ENCODE measurements at regions not wholly inside any gene's neighbourhood (a gene's known extent, or its start where the extent isn't known, plus 50 kb on each side); places are given as distances from the start of the nearest gene placed in this dataset.
A peak's percentile ranks its signal among the peaks of the same experiment; 100 is the strongest.
"Not testable (repeated sequence)": the region's sequence is repeated elsewhere in the genome, so short reads cannot be mapped to it uniquely, and the experiment has no call there.

GRCh38 chr11:67806728-67807235, 132.4 kb upstream of the ALDH3B2 start:
- H3K36me3 Mint-ChIP-seq; POLR2A ChIA-PET; H3K27ac Mint-ChIP-seq; ATAC-seq (ENCODE audit: low read depth); H3K9me3 Mint-ChIP-seq; DNase-seq: not testable (repeated sequence)
- peak overlapping the region; percentile 92 for H3K4me3 Mint-ChIP-seq
- peaks cover 14% of the 10 kb centered on the region for H3K4me1 Mint-ChIP-seq
- H3K27me3 Mint-ChIP-seq: peaks cover 24% of the 10 kb centered on the region

GRCh38 chr11:67806183-67806582, 131.8 kb upstream of the ALDH3B2 start:
- POLR2A ChIA-PET: interaction anchor here (0.6 kb wide), 1 partner anchor 754 kb away, joined by 3 read pairs; no protein-coding TSS in a partner anchor
- not testable (repeated sequence) for ATAC-seq (ENCODE audit: low read depth); DNase-seq; H3K9me3 Mint-ChIP-seq; H3K36me3 Mint-ChIP-seq
- H3K27me3 Mint-ChIP-seq: peaks cover 19% of the 10 kb centered on the region
- H3K27ac Mint-ChIP-seq: peak overlapping the region; percentile 98
- peaks cover 14% of the 10 kb centered on the region for H3K4me1 Mint-ChIP-seq
- peak overlapping the region; percentile 92 for H3K4me3 Mint-ChIP-seq

- not testable (repeated sequence) for H3K36me3 Mint-ChIP-seq, H3K9me3 Mint-ChIP-seq
- ATAC-seq (ENCODE audit: low read depth) (peak; percentile 98), DNase-seq (peak; percentile 99)
- H3K27ac Mint-ChIP-seq: peak overlapping the region; percentile 98
- peaks cover 17% of the 10 kb centered on the region for H3K27me3 Mint-ChIP-seq
- peaks cover 14% of the 10 kb centered on the region for H3K4me1 Mint-ChIP-seq
- H3K4me3 Mint-ChIP-seq: peak overlapping the region; percentile 92
- POLR2A ChIA-PET: interaction anchor here (0.6 kb wide), 1 partner anchor 755 kb away, joined by 3 read pairs; no protein-coding TSS in a partner anchor
Measured at GRCh38 chr11:67805253-67806126, 131.1 kb upstream of the ALDH3B2 start.

GRCh38 chr11:67804435-67805252, 130.2 kb upstream of the ALDH3B2 start:
- H3K9me3 Mint-ChIP-seq; H3K36me3 Mint-ChIP-seq; POLR2A ChIA-PET; ATAC-seq (ENCODE audit: low read depth): not testable (repeated sequence)
- peak overlapping the region; percentile 73 for H3K27ac Mint-ChIP-seq
- H3K4me1 Mint-ChIP-seq: peaks cover 14% of the 10 kb centered on the region
- H3K4me3 Mint-ChIP-seq: peak overlapping the region; percentile 92
- DNase-seq: peak; percentile 45
- peaks cover 17% of the 10 kb centered on the region for H3K27me3 Mint-ChIP-seq

GRCh38 chr11:67803519-67803918, 129.1 kb upstream of the ALDH3B2 start:
- POLR2A ChIA-PET; H3K9me3 Mint-ChIP-seq; H3K36me3 Mint-ChIP-seq; ATAC-seq (ENCODE audit: low read depth); DNase-seq; H3K27ac Mint-ChIP-seq; H3K4me3 Mint-ChIP-seq: not testable (repeated sequence)
- Mint-ChIP-seq H3K4me1 (peaks cover 14% of the 10 kb centered on the region), H3K27me3 (peaks cover 17% of the 10 kb centered on the region)

GRCh38 chr11:67803055-67803454, 128.6 kb upstream of the ALDH3B2 start:
- Mint-ChIP-seq H3K27me3 (peaks cover 15% of the 10 kb centered on the region), H3K4me1 (peaks cover 14% of the 10 kb centered on the region)
- POLR2A ChIA-PET; H3K27ac Mint-ChIP-seq; H3K36me3 Mint-ChIP-seq; DNase-seq; H3K4me3 Mint-ChIP-seq; ATAC-seq (ENCODE audit: low read depth); H3K9me3 Mint-ChIP-seq: not testable (repeated sequence)

- POLR2A ChIA-PET; H3K27ac Mint-ChIP-seq; ATAC-seq (ENCODE audit: low read depth); H3K9me3 Mint-ChIP-seq; DNase-seq; H3K36me3 Mint-ChIP-seq: not testable (repeated sequence)
- peaks cover 14% of the 10 kb centered on the region for H3K4me1 Mint-ChIP-seq
- peaks cover 12% of the 10 kb centered on the region for H3K27me3 Mint-ChIP-seq
- peak overlapping the region; percentile 12 for H3K4me3 Mint-ChIP-seq
Measured at GRCh38 chr11:67802623-67803022, 128.2 kb upstream of the ALDH3B2 start.

GRCh38 chr11:67801397-67801796, 127.0 kb upstream of the ALDH3B2 start:
- H3K36me3 Mint-ChIP-seq; H3K27me3 Mint-ChIP-seq; H3K27ac Mint-ChIP-seq; H3K4me1 Mint-ChIP-seq; ATAC-seq (ENCODE audit: low read depth); H3K9me3 Mint-ChIP-seq; DNase-seq; H3K4me3 Mint-ChIP-seq; POLR2A ChIA-PET: not testable (repeated sequence)

GRCh38 chr11:67800591-67800990, 126.2 kb upstream of the ALDH3B2 start:
- POLR2A ChIA-PET; H3K4me3 Mint-ChIP-seq; DNase-seq; H3K27ac Mint-ChIP-seq; H3K9me3 Mint-ChIP-seq; H3K4me1 Mint-ChIP-seq; H3K27me3 Mint-ChIP-seq; H3K36me3 Mint-ChIP-seq; ATAC-seq (ENCODE audit: low read depth): not testable (repeated sequence)

- POLR2A ChIA-PET; H3K4me3 Mint-ChIP-seq; H3K36me3 Mint-ChIP-seq; H3K27me3 Mint-ChIP-seq; H3K9me3 Mint-ChIP-seq; H3K27ac Mint-ChIP-seq; DNase-seq; H3K4me1 Mint-ChIP-seq; ATAC-seq (ENCODE audit: low read depth): not testable (repeated sequence)
Measured at GRCh38 chr11:67799808-67800207, 125.4 kb upstream of the ALDH3B2 start.

- H3K4me1 Mint-ChIP-seq; DNase-seq; H3K4me3 Mint-ChIP-seq; H3K27me3 Mint-ChIP-seq; H3K9me3 Mint-ChIP-seq; H3K27ac Mint-ChIP-seq; ATAC-seq (ENCODE audit: low read depth); H3K36me3 Mint-ChIP-seq; POLR2A ChIA-PET: not testable (repeated sequence)
Measured at GRCh38 chr11:67797726-67798521, 123.5 kb upstream of the ALDH3B2 start.

- H3K4me3 Mint-ChIP-seq: no peak overlapping the region
- no peak overlapping the region for H3K27ac Mint-ChIP-seq
- H3K4me1 Mint-ChIP-seq: peaks cover 9% of the 10 kb centered on the region
- POLR2A ChIA-PET: no interaction called here
- peaks cover 6% of the 10 kb centered on the region for H3K27me3 Mint-ChIP-seq
- ATAC-seq (ENCODE audit: low read depth) (no peak), DNase-seq (no peak)
- H3K36me3 Mint-ChIP-seq: no peaks in the 10 kb centered on the region
- H3K9me3 Mint-ChIP-seq: no peaks in the 10 kb centered on the region
Measured at GRCh38 chr11:67795746-67796145, 121.3 kb upstream of the ALDH3B2 start.

- H3K27me3 Mint-ChIP-seq: peaks cover 10% of the 10 kb centered on the region
- H3K9me3 Mint-ChIP-seq; H3K4me3 Mint-ChIP-seq; POLR2A ChIA-PET; ATAC-seq (ENCODE audit: low read depth); H3K27ac Mint-ChIP-seq; H3K4me1 Mint-ChIP-seq; H3K36me3 Mint-ChIP-seq; DNase-seq: not testable (repeated sequence)
Measured at GRCh38 chr11:67793750-67794149, 119.3 kb upstream of the ALDH3B2 start.
